ENCODE measurements at regions not wholly inside any gene's neighbourhood (a gene's known extent, or its start where the extent isn't known, plus 50 kb on each side); places are given as distances from the start of the nearest gene placed in this dataset.

GRCh38 chr18:47331026-47331425, 79.6 kb upstream of the SKOR2 start:
- Mint-ChIP-seq H3K4me3 (no peak overlapping the region), H3K27me3 (ENCODE audit: insufficient read depth, low read depth) (peaks cover 7% of the 10 kb centered on the region), H3K4me1 (no peaks in the 10 kb centered on the region), H3K9me3 (no peaks in the 10 kb centered on the region), H3K27ac (no peak overlapping the region), H3K36me3 (no peaks in the 10 kb centered on the region)
- no peaks in the 10 kb centered on the region for H3K79me2 ChIP-seq (ENCODE audit: low read depth)
- H3K27ac ChIP-seq, result no peak overlapping the region
- TF ChIP-seq EZH2 (IDR thresholded peaks at IDR 0.05), result no peak
- no peak for TF ChIP-seq EZH2phosphoT487 (IDR thresholded peaks at IDR 0.05)
- TF ChIP-seq CTCF (IDR thresholded peaks at IDR 0.05), result no peak
- peaks cover 8% of the 10 kb centered on the region for H3K4me1 ChIP-seq
- no peak overlapping the region for H2AFZ ChIP-seq (replicated peaks)
- no peaks in the 10 kb centered on the region for H3K27me3 ChIP-seq
- no peak overlapping the region for H3K4me2 ChIP-seq
- no peaks in the 10 kb centered on the region for H3K9me3 ChIP-seq (ENCODE audit: low read depth)
- H3F3A ChIP-seq (ENCODE audit: low read depth), result no peaks in the 10 kb centered on the region
- no peak for DNase-seq (ENCODE audit: low spot score)
- H3K4me3 ChIP-seq, result no peak overlapping the region
- no peaks in the 10 kb centered on the region for H3K36me3 ChIP-seq
- H4K20me1 ChIP-seq (ENCODE audit: low read depth), result no peaks in the 10 kb centered on the region
- H3K9ac ChIP-seq, result no peak overlapping the region

GRCh38 chr18:47323158-47323557, 71.7 kb upstream of the SKOR2 start:
- Histone ChIP-seq H3K79me2 (ENCODE audit: low read depth) (no peaks in the 10 kb centered on the region), H3K27me3 (no peaks in the 10 kb centered on the region), H3K4me1 (no peaks in the 10 kb centered on the region), H3K9ac (no peak overlapping the region), H3K9me3 (ENCODE audit: low read depth) (no peaks in the 10 kb centered on the region), H3K4me3 (no peak overlapping the region), H3K27ac (no peak overlapping the region), H4K20me1 (ENCODE audit: low read depth) (no peaks in the 10 kb centered on the region), H3K36me3 (no peaks in the 10 kb centered on the region), H3F3A (ENCODE audit: low read depth) (no peaks in the 10 kb centered on the region), H2AFZ (replicated peaks) (no peak overlapping the region), H3K4me2 (no peak overlapping the region)
- no peak for TF ChIP-seq EZH2phosphoT487 (IDR thresholded peaks at IDR 0.05)
- no peak for TF ChIP-seq CTCF (IDR thresholded peaks at IDR 0.05)
- no peak for TF ChIP-seq EZH2 (IDR thresholded peaks at IDR 0.05)
- H3K4me1 Mint-ChIP-seq, result no peaks in the 10 kb centered on the region
- H3K36me3 Mint-ChIP-seq, result no peaks in the 10 kb centered on the region
- no peaks in the 10 kb centered on the region for H3K9me3 Mint-ChIP-seq
- H3K27ac Mint-ChIP-seq, result no peak overlapping the region
- peaks cover 6% of the 10 kb centered on the region for H3K27me3 Mint-ChIP-seq (ENCODE audit: insufficient read depth, low read depth)
- DNase-seq (ENCODE audit: low spot score), result no peak
- no peak overlapping the region for H3K4me3 Mint-ChIP-seq

GRCh38 chr18:47321815-47322214, 70.4 kb upstream of the SKOR2 start:
- H2AFZ ChIP-seq (replicated peaks), result no peak overlapping the region
- no peaks in the 10 kb centered on the region for H3K27me3 ChIP-seq
- H3K9ac ChIP-seq, result no peak overlapping the region
- no peak overlapping the region for H3K27ac ChIP-seq
- no peaks in the 10 kb centered on the region for H3K79me2 ChIP-seq (ENCODE audit: low read depth)
- H3K4me3 Mint-ChIP-seq, result no peak overlapping the region
- TF ChIP-seq EZH2 (IDR thresholded peaks at IDR 0.05) (no peak), EZH2phosphoT487 (IDR thresholded peaks at IDR 0.05) (no peak), CTCF (IDR thresholded peaks at IDR 0.05) (no peak)
- H3F3A ChIP-seq (ENCODE audit: low read depth), result no peaks in the 10 kb centered on the region
- no peaks in the 10 kb centered on the region for H3K36me3 Mint-ChIP-seq
- no peak overlapping the region for H3K27ac Mint-ChIP-seq
- H4K20me1 ChIP-seq (ENCODE audit: low read depth), result no peaks in the 10 kb centered on the region
- H3K36me3 ChIP-seq, result no peaks in the 10 kb centered on the region
- no peaks in the 10 kb centered on the region for H3K9me3 Mint-ChIP-seq
- DNase-seq (ENCODE audit: low spot score), result no peak
- H3K4me2 ChIP-seq, result no peak overlapping the region
- no peaks in the 10 kb centered on the region for H3K4me1 ChIP-seq
- H3K4me3 ChIP-seq, result no peak overlapping the region
- peaks cover 6% of the 10 kb centered on the region for H3K27me3 Mint-ChIP-seq (ENCODE audit: insufficient read depth, low read depth)
- H3K9me3 ChIP-seq (ENCODE audit: low read depth), result no peaks in the 10 kb centered on the region
- H3K4me1 Mint-ChIP-seq, result no peaks in the 10 kb centered on the region
